Activated gamma-delta T cell treated with Interleukin-2 at 50 U/mL for 16 hours (primary cell): ENCODE measurements at regions not wholly inside any gene's neighbourhood (a gene's known extent, or its start where the extent isn't known, plus 50 kb on each side); places are given as distances from the start of the nearest gene placed in this dataset.

Source experiments
- DNase-seq: peaks from one replicate; pipeline ENCODE4 v3.0.0-alpha.2; 2020

GRCh38 chr3:22977650-22978289 lies 225.4 kb upstream of the UBE2E2 start:
- no peak for DNase-seq

DNA sequence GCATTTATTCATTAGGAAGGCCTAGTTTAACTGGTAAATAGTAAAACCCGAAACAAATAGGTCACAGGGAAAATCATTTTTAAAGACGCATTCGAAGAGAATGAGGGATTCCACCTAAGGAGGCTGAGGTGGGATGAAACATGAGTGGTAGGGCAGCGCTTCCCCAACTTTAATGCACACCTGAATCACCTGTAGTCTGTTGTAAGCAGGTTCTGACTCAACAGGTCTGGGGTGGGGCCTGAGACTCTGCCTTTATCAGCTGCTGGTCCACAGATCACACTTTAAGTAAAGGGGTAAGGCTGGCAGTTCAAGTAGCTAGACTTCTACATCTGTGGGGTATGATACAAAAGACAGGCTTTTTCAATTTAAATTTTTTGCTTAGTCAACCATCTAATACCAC lies 223.5 kb upstream of the UBE2E2 start:
- DNase-seq = no peak

DNA sequence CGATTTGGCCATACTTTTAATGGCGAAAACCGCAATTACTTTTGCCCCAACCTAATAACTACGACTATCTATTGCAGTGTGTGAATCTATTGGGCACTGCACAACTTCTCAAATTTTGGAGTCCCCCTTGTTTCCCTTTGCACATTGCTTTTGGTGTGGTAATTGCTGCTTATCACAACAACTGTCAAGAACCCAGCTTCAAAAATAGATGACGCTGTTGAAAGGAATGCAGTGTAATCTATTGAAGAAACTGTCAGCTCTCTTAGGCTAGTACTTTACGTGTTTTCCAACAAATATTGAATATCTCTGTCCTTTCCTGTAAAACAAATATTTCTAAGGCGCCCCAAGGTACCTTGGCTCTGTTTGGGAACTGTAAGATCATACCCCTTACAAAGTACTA lies 222.8 kb upstream of the UBE2E2 start:
- DNase-seq = no peak

GRCh38 chr3:22981166-22981565 lies 222.0 kb upstream of the UBE2E2 start:
- DNase-seq = no peak

- no peak for DNase-seq
Observed at GRCh38 chr3:22981861-22982260, 221.3 kb upstream of the UBE2E2 start.

DNA sequence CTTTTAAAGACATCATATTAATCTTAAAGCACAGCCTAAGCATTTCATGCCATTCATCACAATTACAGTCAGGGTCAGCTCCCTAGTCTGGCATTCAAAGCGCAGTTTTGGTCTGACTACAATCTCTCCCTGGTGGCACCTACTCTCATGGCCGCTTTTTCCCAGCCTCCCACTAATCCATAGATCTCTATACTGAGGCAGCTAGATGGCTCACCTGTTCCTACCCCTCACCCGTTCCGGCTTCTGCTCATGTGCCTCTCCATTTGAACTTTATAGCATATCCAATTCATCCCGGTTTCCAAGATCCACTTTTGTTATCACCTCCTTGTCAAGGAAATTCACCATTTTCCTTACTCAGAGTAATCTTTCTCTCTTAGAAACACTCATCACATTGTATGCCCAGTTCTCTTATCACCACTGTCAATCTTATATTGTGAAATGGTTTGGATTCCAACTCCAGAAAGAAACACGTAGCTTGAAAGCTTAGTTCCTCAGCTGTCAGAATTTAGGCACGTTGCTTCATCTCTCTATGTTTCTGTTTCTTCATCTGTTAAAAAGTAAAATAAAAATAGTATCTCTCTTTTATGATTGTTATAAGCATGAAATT lies 220.0 kb upstream of the UBE2E2 start:
- DNase-seq = no peak

DNA sequence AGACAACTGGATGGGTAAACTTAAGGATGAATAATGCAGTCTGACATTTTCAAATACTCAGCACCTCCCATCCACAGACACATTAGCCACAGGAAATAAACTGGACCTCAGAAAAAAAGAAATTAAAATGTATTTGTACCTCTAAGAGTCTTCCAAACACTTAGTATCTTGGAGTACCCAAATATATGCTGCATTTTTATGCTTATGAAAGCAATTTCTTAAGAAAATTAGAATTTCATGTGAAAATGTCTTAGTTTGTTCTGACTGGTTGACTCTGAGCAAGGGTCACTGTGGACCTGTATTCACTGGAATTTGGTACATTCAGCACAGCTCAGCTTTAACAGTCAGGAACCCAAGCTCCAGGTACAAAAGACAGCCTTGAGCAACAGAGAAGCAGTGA lies 216.2 kb upstream of the UBE2E2 start:
- DNase-seq = no peak

GRCh38 chr3:22988566-22988965 lies 214.6 kb upstream of the UBE2E2 start:
- DNase-seq = no peak

- DNase-seq = no peak
Observed at GRCh38 chr3:22989716-22990115, 213.4 kb upstream of the UBE2E2 start.

DNA sequence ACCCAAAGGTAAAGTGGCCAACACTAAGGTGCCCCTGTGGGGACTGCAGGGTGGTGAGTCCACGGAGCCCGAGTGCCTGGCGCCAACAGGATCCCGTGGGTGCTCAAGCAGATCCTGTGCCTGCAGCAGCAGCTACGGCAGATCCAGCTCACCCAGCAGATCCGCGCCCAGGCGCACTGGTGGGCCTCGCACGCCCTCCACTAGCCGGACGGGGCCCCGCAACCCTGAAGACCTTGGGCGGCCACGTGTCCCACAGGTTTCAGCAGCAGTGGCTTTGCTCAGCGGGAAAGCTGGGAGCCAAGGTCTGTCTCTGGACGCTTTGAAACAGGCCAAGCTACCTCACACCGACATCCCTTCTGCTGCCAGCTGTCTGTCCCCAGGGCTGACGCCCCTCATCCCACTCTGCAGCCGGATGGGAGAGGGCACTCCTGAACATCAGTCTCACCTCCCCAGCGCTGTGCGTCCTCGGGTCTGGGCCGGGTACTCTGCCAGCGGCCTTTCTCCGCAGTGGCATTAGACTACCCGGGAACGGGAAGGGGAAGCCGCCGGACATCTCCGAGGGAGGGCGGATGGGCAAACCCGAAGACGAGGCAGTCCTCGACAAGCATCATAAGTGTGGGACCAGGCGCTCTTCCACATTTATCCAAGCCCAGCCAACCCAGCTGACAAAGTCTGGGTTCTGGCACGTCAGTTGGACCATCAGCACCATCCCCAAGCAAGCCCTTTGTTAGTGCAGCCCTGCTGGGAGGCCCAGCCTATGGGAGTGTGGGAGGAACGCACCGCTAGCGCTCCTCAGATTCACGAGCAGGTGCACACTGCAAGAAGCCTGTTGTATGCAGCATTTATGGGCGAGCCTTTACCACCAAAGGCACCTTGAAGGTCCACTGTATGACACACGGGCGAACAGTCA lies 212.6 kb upstream of the UBE2E2 start:
- DNase-seq = no peak

DNA sequence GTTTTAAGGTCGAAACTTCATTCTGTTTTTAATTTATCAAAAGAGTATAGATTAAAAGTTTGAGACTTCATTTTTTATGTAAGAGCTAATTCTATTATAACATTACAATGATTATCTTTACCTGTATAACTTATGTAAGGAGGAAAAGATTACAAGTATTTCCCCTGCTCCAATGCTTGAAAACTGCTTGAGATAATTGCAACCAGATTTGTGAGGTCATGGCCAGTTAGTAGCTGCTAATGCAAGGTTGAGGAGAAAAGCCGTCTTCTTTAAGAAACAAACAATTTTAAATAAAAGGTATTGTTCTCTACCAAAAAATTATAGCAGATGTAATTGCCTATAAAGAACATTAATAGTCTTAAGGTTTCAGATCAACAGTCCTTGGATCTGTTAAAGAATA lies 208.3 kb upstream of the UBE2E2 start:
- DNase-seq = no peak

- DNase-seq = no peak
Observed at GRCh38 chr3:22996920-22997571, 206.1 kb upstream of the UBE2E2 start.

- DNase-seq = no peak
Observed at GRCh38 chr3:23000371-23000770, 202.8 kb upstream of the UBE2E2 start.

GRCh38 chr3:23002151-23002550 lies 201.0 kb upstream of the UBE2E2 start:
- DNase-seq = no peak

DNA sequence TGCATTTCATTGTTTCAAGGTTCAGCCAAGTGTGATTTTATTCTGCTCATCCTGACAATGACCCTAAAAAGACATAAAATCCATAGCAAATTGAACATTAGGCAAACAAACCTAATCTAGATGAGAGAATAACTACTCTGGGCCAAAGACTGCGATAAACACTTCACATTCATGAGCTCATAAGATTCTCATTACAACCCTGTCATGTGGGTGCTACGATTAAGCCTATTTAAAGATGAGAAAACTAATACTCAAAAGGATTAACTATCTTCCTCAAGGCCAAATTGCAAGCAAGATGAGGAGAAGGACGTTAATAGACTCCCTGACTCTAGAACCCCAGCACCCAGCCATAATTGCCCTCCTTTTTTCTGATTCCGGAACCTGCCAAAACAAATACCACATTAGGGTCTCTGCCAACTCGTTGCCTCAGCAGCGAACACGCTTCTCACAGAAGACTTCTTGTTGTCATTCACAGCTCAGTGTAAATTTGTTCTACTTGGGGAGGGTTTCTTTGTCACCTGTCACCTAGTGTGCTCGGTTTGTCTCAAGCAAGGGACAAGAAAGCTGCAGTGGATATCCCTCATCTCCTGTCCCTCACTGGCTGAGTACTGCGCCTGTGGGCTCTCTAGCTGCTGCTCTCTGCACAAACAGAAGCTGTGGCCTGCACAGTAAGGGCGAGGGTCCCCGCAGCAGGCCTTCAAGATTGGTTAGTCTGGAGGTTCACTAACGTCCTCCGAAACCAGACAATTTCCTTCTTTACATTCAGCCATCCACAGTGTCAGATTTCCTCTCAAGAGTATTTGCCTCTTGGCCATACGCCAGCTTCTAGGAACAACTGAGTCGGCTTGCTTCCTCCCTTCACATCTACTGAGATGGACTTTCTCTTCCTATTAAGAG lies 200.0 kb upstream of the UBE2E2 start:
- DNase-seq = no peak

GRCh38 chr3:23003733-23004046 lies 199.4 kb upstream of the UBE2E2 start:
- no peak for DNase-seq

- DNase-seq = no peak
Observed at GRCh38 chr3:23004971-23005370, 198.2 kb upstream of the UBE2E2 start.

- DNase-seq = no peak
Observed at GRCh38 chr3:23017801-23018200, 185.3 kb upstream of the UBE2E2 start.

- no peak for DNase-seq
Observed at GRCh38 chr3:23019596-23020300, 183.4 kb upstream of the UBE2E2 start.

- no peak for DNase-seq
Observed at GRCh38 chr3:23028294-23028693, 174.8 kb upstream of the UBE2E2 start.

DNA sequence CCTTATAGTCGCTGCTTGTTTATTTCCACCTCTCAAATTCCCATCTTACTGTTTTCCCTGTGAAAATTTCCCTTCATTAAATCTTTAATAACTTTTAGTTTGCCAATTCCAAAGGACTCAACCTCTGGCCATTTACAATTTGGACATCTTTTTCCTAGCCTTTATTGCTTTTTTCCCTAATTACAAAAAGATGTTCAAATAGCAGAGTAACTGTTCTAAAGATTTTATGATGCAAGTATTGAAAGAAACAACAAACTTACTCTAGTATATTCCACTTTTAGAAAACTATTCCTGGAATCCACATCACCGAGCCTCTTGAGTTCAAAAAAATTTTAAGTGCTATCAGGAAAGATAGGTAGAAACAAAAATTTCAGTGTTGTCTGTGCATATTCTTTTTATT lies 174.1 kb upstream of the UBE2E2 start:
- no peak for DNase-seq
